IPS DF 19.7 (cell line): ENCODE measurements at regions not wholly inside any gene's neighbourhood (a gene's known extent, or its start where the extent isn't known, plus 50 kb on each side); places are given as distances from the start of the nearest gene placed in this dataset.
"Not testable (repeated sequence)": the region's sequence is repeated elsewhere in the genome, so short reads cannot be mapped to it uniquely, and the experiment has no call there.

ENCODE experiments used
- DNase-seq: peaks from one replicate; pipeline ENCODE4 v3.0.0-alpha.2; 2013; ENCODE audit warnings: low read depth, low spot score

DNA sequence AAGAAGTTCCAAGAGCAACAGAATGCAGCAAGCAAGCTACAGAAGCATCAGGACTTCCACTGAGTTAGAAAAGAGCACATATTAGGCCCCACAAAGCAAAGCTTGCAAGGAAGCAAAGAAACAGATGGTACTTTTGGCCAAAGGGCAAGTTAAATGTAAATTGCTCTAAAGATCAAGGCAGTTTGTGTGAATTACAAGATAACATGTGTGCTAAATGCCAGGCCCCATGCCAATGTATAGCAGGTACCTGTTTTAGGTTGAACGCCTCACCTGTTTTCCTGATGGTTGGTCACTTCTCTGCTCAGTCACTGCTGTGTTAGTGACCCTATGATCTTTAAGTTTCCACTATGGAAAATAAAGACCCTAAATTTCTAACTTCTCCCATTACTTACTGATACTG lies 606.5 kb upstream of the GYPC start:
- DNase-seq, result no peak

DNA sequence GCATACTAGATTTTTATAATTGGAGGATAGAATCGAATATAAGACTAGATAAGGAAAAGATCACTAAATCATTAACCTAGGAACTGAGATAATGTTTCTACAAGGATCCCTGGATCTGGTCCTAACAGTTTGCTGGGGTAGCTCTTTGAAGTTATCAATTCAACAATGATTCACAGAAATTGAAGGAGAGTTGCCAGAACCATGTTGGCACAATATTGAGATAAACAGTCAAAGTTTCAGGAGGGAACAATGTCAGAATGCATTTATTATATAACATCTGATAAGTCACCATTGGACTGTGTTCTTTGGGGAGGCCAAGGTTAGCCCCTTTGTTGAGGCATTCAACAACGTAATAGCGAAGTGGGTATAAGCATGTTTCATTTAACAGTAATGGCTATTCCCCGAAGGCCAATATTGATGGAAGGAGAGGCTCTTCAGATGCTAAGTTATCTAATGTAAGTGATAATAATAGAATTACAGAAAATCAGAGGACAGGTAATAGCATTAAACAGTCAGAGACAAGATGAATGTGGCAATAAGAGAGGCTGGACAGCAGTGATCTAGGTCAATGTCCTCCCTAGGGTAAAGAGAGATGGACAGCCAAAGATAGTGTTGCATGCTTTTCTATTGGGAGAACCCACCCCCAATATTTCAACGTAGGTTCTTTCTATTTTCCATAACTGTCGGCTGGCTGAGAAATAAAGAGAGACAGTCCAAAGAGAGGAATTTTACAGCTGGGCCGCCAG lies 604.8 kb upstream of the GYPC start:
- no peak for DNase-seq

DNA sequence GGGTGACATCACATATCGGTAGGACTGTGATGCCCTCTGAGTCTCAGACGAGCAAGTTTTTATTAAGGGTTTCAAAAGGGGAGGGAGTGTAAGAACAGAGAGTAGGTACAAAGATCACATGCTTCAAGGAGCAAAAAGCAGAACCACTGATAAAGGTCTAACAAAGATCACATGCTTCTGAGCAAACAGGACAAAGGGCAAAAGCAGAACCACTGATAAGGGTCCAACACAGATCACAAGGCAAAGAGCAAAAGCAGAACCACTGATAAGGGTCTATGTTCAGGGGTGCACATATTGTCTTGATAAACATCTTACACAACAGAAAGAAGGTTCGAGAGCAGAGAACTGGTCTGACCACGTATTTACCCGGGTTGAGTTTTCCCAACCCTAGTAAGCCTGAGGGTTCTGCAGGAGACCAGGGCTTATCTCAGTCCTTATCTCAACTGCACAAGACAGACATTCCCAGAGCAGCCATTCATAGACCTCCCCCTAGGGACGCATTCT lies 604.2 kb upstream of the GYPC start:
- not testable (repeated sequence) for DNase-seq

DNA sequence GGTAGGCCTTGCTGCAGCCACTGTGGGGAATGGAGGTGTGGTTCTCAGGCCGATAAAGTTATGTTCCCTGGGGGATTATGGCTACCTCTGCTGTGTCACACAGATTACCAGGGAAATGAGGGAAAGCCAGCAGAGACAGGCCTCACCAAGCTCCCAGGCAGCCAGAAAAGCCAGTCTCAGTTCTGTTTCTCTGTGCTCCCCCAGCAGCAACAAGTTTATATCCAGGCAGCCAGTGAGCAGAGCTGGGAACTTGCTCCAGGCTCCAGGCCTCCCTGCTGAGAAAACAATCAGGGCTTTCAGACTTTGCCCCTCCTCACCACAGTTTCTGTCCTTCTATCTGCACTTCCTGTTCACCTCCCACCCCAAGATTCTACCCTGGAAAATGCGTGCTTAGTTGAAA lies 596.6 kb upstream of the GYPC start:
- no peak for DNase-seq

DNA sequence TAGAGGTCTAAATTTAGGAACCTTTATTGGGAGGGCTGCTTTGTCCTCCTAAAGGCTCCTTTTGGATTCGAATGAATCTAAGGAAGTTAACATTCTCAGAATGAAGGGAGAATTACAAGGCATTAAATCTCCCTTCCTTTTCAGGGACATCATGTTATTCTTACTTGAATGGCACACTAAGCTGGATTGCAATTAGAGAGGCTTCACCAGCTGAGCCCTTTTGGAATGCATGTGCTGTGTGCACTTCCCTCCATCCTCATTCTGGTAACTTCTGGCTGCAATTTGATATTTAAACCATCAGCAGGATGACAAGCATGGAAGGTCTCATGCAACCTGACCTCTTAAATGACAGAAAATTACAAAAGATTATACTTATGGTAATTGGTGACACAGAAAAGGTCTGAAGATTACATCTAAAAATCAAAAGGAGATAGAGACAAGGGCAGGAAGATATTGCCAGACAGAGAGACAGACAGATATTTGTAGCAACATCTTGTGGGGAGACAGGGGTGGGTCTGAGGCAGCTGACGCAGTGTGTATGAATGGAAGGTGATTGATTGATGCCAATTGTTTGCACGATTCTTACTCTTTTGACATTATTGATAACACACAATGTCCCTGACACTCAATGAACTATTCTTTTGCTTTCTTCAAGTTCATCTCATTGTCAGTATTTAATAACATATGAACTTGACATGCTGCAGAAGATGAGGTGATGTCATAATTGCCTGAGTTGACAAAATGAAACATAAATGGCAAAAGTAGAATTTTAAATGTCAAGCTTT lies 570.8 kb upstream of the GYPC start:
- DNase-seq, result no peak

DNA sequence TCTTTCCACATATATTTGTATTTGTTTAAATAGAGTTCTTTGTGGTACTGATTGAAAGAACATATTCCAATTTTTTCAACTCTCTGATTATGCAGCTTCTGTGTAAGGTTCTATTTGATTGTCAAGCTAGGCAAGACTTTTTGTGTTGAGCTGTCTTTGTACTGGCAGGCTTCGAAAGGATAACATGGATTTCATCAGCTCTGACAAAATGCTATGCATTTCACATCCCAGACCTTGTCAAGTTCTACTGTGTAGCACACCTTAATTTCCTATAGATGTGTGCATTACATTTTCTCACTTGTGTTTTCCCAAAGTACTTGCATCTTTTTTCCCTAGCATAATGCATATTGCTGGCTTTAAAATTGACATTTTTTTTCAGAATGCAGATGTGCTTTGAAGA lies 555.0 kb upstream of the GYPC start:
- no peak for DNase-seq

DNA sequence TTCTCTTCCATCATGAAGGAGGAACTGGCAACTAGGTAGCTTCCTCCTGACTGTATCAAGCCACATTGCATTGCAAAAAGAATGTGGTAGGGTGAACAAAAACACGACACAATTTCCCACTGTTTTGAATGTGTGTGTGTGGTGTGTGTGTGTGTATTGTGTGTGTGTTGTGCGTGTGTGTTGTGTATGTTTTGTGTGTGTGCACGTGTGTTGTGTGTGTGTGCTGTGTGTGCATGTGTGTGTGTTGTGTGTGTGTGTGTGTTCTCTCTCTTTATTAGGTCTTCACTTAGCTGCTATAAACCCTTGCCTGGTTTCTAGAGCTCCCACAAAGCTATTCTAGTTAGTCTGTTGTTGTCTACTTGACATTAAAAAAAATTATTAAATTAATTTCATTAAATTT lies 550.0 kb upstream of the GYPC start:
- no peak for DNase-seq

DNA sequence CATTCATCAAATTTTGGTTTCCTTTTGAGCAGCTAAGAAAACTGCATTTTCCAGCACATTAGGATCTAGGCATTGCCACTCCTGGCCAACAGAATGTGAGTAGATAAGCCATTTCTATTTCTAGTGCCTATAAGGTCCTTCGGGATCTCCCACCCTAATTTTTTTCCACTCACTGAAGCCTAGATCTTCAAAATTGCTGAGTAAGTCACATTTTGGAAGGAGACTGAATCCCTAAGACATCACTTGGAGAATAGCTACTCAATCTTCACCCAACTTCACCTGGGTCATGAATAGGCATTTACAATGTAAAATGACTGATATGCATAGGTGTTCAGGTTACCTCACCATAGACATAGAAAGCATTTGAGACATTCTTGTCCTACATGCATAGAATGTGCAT lies 548.1 kb upstream of the GYPC start:
- DNase-seq, result no peak

DNA sequence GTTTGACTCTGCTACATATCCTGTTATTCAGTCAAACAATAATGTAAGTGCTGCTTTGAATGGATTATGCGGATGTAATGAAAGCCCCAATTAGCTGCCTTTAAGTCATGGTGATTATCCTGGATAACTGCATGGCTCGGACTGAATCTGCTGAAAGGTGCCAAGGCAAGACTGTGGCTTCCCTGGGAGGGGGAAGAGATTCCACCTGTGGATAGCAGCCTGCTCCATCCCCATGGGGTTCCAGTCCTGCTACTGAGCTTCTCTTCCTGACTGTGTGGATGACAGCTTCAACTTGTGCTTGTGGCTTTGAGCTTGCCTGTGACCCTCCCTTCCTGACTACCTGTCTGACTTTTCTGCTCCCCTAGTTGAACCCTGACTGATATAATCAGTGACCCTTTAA lies 540.0 kb upstream of the GYPC start:
- no peak for DNase-seq

DNA sequence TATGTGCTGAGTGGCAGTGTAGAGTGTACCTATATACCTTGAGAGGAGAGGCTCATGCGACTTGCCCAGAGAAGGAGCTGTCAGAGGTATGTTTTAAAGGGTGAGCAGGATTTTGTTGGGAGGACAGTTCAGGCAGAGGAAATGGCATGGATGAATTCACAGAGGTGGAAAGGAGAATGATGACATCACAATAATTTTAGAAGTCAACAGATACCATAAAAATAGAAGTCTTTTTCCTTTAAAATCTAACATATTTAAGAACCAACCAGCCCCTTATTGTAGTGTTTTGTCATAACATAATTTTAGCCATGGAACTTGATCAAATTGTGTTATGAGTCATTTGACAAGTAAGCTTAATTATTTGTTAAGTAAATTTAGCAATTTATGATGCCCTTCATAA lies 538.1 kb upstream of the GYPC start:
- no peak for DNase-seq

DNA sequence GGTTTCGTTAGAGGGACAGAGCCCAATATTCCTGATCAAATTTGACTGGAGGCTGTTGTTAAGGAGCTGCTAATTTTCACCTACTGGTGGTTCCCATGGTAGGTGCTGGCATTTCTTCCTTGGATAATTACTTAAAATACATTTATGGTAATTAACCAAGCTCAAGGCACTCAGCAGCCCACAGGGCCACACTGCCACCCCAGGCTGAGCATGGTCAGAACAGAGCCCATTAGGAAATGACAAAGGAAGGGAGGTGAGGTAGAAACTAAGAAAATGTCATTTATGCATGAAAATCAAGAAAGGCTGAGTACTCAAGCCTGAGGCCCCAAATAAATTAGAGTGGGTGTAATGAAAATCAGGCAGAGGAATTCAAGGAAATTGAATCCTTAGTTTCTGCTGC lies 510.2 kb upstream of the GYPC start:
- DNase-seq, result no peak

DNA sequence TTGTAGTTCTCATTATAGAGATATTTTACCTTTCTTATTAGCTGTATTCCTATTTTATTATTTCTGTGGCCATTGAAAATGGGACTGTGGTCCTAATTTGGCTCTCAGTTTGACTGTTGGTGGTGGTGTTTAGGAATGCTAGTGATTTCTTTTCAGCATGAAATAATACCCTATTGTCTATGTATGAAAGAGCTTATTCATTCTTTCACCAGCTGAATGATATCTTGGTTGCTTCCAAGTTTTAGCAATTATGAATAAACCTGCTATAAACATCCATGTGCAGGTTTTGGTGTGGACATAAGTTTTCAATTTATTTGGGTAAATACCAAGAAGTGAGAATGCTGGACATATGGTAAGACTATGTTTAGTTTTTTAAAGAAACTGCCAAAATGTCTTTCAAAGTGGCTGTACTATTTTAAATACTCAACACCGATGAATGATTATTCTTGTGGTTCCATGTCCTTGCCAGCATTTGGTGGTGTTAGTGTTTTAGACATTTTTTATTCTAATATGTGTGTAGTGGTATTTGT lies 501.6 kb upstream of the GYPC start:
- no peak for DNase-seq

DNA sequence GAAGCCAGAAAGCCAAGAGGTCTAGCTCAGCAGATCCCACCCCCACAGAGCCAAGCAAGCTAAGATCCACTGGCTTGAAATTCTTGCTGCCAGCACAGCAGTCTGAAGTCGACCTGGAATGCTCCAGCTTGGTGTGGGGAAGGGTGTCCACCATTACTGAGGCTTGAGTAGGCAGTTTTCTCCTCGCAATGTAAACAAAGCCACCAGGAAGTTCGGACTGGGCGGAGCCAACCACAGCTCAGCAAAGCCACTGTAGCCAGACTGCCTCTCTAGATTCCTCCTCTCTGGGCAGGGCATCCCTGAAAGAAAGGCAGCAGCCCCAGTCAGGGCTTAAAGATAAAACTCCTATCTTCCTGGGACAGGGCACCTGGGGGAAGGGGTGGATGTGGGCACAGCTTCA lies 495.0 kb upstream of the GYPC start:
- DNase-seq, result not testable (repeated sequence)

DNA sequence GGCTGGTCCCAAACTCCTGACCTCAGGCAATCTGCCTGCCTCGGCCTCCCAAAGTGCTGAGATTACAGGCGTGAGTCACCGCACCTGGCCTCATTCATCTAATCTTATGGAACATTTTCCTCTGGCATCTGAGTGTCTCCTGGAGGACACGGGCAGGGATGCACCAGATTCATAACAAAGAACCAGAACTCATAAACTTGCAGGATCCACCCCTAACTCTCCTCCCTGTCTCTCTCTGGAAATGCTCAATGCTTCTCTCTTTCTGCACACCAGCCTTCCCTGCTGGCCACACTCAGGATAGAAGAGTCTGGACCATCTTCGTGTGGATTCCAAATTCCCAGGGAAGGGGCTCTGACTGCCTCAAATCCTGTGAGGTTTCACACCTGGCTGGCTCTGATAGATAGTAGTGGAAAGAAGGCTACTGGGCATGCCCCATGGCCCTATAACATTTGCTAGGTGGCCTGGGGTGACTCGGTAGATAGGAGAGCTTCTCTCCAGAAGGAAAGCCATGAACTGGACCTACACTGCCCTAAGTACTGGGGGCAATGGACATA lies 483.2 kb upstream of the GYPC start:
- no peak for DNase-seq

DNA sequence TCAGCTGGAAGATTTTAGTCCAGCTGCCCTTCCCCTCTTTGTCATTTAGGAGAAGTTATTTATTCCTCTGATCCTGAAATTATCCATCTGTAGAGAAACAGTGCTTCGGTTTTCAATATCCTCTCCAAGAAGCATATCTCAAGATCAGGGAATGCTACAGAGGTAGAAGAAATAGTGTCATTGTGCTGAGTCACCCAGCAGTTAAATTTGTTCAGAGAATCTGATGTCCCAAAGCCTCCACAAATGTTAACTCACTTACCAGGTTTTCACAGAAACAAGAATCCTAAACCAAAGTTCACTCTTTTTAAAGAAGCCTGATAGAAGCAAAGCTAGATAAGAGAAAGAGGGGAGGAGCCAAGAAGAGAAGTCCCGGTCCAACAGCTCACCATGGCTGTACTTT lies 480.7 kb upstream of the GYPC start:
- DNase-seq, result no peak

DNA sequence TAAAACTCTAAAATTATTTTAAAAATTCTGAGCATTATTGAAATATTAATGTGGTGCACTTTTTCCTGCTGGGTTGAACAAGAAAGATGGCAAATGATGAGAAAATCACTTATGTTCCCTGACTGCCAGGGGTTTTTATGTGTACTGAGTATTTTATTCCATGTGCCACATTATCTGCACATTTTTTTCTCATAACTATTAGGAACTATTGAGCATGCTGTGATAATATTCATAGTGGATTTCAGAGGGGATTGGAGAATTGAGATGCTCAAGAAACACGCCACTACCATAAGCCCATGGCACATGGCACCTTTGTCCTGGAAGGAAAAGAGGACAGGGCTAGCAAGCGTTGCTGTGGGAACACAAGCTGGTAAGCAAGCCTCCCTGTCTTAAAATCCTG lies 478.5 kb upstream of the GYPC start:
- no peak for DNase-seq

DNA sequence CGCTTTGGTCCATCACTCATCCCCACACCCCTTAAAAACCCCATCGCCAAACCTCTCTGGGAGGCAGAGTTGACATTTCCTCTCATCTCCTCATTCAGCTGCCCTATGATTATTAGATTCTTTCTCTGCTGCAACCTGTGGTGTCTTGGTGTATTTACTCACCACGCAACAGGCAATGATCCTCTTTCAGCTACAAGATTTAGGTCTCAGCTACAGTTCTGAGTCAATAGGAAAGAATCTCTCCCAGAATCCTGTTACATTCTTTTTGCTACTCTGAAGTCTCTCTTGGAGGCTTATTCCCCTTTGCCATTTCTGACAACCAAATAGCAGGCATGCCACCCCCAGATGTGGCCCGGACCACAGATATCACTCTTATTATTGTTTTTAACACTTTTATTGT lies 468.3 kb upstream of the GYPC start:
- DNase-seq, result no peak

DNA sequence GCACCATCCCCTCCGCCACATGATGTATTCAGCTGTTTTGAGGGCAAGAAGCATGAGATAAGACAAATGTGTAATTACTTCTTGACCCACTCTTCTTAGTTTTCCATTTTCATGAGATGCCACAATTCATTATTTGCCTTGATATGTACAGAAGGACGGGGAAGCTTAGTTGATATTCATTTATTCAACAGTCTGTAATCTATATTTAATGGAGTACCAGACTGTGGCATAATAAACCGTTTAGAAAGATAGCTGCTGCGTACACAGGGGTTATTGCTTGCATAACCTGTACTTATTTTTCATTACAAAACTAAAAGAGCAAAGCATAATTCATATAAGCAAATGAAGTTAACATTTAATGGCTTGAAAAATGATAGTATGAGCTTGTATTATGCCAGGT lies 466.4 kb upstream of the GYPC start:
- DNase-seq, result no peak

DNA sequence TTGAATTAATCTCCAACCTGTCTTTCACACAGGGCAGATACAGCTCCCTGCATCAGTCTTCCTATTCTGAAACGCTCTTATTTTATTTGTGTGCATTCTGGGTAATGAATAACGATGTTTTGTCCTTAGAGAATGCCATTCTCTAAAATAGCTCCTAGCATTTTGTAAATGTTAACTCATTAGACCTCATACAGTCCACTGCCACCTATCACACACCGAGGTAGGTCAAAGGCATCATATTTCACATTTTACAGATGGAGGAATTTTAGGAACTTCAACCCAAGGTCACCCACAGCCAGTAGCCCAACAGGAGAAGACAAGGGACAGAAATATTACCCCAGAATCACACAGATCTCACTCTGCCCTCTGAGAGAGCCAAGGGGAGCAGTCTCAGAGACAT lies 455.4 kb upstream of the GYPC start:
- DNase-seq, result no peak

DNA sequence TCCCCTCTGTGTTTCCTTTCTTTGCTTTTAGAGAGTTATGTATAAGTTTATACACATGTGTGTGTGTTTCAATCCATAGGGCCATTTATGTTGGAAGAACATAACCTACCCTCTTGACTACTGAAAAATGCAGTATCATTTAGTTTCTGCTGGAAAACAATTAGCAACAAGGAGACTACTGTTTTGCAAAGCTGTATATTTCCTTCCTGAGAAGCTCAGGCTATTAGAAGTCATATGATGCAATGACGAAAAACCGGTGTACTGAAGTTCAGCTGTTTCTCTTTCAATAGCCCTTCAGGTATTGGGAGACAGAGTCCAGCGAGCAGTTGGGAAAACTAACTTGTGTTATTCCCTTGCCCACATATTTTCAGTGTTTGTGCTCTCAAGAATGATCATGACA lies 447.7 kb upstream of the GYPC start:
- DNase-seq, result no peak

DNA sequence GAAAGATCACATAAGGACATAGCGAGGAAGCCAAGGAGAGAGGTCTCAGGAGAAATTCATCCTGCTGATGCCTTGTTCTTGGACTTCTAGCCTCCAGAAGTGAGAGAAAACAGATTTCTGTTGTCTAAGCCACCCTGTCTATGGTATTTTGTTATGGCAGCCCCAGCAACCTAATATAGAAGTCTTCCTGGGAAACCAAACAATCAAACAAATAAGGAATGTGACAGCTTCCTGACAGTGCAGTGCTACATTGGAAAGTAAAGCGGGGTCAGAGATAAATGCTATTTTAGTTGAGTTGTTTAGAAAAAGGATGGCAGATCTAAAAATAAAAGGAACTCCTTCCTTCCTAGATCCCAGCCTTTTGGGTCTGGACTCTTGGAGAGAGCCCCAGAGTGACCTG lies 443.2 kb upstream of the GYPC start:
- DNase-seq, result no peak

DNA sequence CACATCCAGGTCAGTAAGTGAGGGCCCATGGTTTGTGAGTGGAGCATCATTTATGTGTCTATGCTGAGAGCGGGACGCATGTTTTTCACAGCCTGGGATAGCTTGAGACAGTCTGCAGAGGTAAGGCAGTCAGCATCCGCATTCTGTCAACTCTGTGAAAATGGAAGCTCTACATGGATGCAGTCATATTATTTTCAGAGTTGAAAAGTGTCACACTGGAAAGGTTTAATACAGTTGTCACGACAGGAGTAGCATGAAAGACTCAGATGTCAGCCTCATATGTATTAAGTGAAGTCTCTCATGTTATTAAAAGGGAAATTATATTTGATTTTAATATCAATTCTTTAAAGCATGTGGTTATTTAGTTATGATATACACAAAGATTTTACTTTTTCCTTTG lies 436.9 kb upstream of the GYPC start:
- DNase-seq, result no peak

DNA sequence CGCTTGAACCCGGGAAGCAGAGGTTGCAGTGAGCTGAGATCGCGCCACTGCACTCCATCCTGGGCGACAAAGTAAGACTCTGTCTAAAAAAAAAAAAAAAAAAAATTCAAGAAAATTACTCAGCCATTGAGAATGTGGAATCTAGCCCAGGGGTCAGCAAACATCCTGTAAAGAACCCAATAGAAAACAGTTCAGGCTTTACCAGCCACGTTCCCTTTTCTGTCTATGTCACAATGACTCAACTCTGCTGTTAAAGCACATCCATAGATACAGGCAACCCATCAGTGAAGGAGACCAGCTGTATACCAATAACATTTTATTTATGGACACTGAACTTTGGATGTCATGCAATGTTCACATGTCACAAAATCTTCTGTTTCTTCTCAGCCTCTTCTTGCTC lies 435.6 kb upstream of the GYPC start:
- no peak for DNase-seq
